DND-41 (cell line): ENCODE measurements at regions not wholly inside any gene's neighbourhood (a gene's known extent, or its start where the extent isn't known, plus 50 kb on each side); places are given as distances from the start of the nearest gene placed in this dataset.

Source experiments
- ATAC-seq: fragments of 200-7000 bp; cut with Tn5 transposase; 3 replicates; pipeline ENCODE4 v1.9.1; 2021; ENCODE audit warnings: low read depth; ENCODE audit not compliant: insufficient read depth
- DNase-seq: peaks from one replicate; pipeline ENCODE4 v3.0.0-alpha.2; 2020
- H2AFZ ChIP-seq: 2 replicates; pipeline ENCODE4 v1.6.0; 2012; ENCODE audit warnings: low read depth, low read length
- H3K27ac ChIP-seq: 2 replicates; pipeline ENCODE4 v1.5.1; 2012; ENCODE audit warnings: low read length, inconsistent platforms
- H3K27me3 ChIP-seq: fragments of 200-600 bp; sonication (generic); 2 replicates; pipeline ENCODE4 v1.6.0; 2012; ENCODE audit warnings: low read length, mild to moderate bottlenecking, inconsistent platforms; ENCODE audit not compliant: insufficient read depth, poor library complexity
- H3K36me3 ChIP-seq: 2 replicates; pipeline ENCODE4 v1.5.1; 2012; ENCODE audit warnings: low read length, inconsistent platforms; ENCODE audit not compliant: insufficient read depth
- H3K4me1 ChIP-seq: 2 replicates; pipeline ENCODE4 v1.5.1; 2012; ENCODE audit warnings: mild to moderate bottlenecking, low read length; ENCODE audit not compliant: insufficient read depth
- H3K4me2 ChIP-seq: 2 replicates; pipeline ENCODE4 v1.6.0; 2012; ENCODE audit warnings: mild to moderate bottlenecking, moderate library complexity, low read length, inconsistent platforms; ENCODE audit not compliant: insufficient read depth
- H3K4me3 ChIP-seq, 2 experiments: fragments of 200-600 bp in 1 of 2; shearing (Covaris generic) in 1 of 2; 2 replicates each; pipeline ENCODE4 v1.5.1; 2012 to 2016; ENCODE audit warnings: inconsistent platforms in 2 of 2, low read length in 2 of 2, mild to moderate bottlenecking in 2 of 2, low read depth in 1 of 2, moderate library complexity in 1 of 2
- H3K79me2 ChIP-seq: 2 replicates; pipeline ENCODE4 v1.6.0; 2012; ENCODE audit warnings: low read length, inconsistent platforms; ENCODE audit not compliant: insufficient read depth
- H3K9ac ChIP-seq: 2 replicates; pipeline ENCODE4 v1.6.0; 2012; ENCODE audit warnings: low read depth, mild to moderate bottlenecking, inconsistent platforms, low read length, moderate library complexity
- H3K9me3 ChIP-seq: 2 replicates; pipeline ENCODE4 v1.5.1; 2012; ENCODE audit warnings: low read length, moderate library complexity, mild to moderate bottlenecking, inconsistent platforms; ENCODE audit not compliant: insufficient read depth, severe bottlenecking
- H4K20me1 ChIP-seq: 2 replicates; pipeline ENCODE4 v1.6.0; 2012; ENCODE audit warnings: low read length; ENCODE audit not compliant: insufficient read depth
- CTCF ChIP-seq: IDR thresholded peaks from 2 replicates; pipeline ENCODE4 v1.5.1; 2012; ENCODE audit warnings: borderline replicate concordance, low read length, moderate library complexity, mild to moderate bottlenecking; ENCODE audit not compliant: poor library complexity, severe bottlenecking; ENCODE audit errors: extremely low read depth
- EZH2 ChIP-seq: IDR thresholded peaks from 3 replicates; pipeline ENCODE4 v1.6.1; 2012; ENCODE audit warnings: borderline replicate concordance, low read depth, mild to moderate bottlenecking, moderate library complexity, low read length, inconsistent platforms; ENCODE audit not compliant: severe bottlenecking

- ATAC-seq (no peak), DNase-seq (no peak)
- Histone ChIP-seq H3K4me3 (no peak overlapping the region), H3K27me3 (no peaks in the 10 kb centered on the region), H3K27ac (no peak overlapping the region), H3K36me3 (no peaks in the 10 kb centered on the region), H3K9ac (no peak overlapping the region), H3K4me1 (no peaks in the 10 kb centered on the region), H3K4me2 (no peak overlapping the region), H3K79me2 (no peaks in the 10 kb centered on the region), H4K20me1 (no peaks in the 10 kb centered on the region), H2AFZ (no peak overlapping the region), H3K9me3 (no peaks in the 10 kb centered on the region)
- TF ChIP-seq CTCF: no peak
- no peak for TF ChIP-seq EZH2
These were observed 422.7 kb upstream of the FSHR start for GRCh38 chr2:49577041-49577440.

GRCh38 chr2:49569176-49569575 is 414.9 kb upstream of the FSHR start:
- no peaks in the 10 kb centered on the region for H3K27me3 ChIP-seq
- H3K4me2 ChIP-seq: no peak overlapping the region
- no peaks in the 10 kb centered on the region for H3K4me1 ChIP-seq
- H3K4me3 ChIP-seq: no peak overlapping the region
- ATAC-seq (no peak), DNase-seq (no peak)
- no peak overlapping the region for H2AFZ ChIP-seq
- H4K20me1 ChIP-seq: no peaks in the 10 kb centered on the region
- no peaks in the 10 kb centered on the region for H3K36me3 ChIP-seq
- TF ChIP-seq CTCF (no peak), EZH2 (no peak)
- no peak overlapping the region for H3K9ac ChIP-seq
- H3K9me3 ChIP-seq: no peaks in the 10 kb centered on the region
- H3K79me2 ChIP-seq: no peaks in the 10 kb centered on the region
- H3K27ac ChIP-seq: no peak overlapping the region

GRCh38 chr2:49567811-49568600 is 413.7 kb upstream of the FSHR start:
- Histone ChIP-seq H3K36me3 (no peaks in the 10 kb centered on the region), H3K4me1 (no peaks in the 10 kb centered on the region), H3K79me2 (no peaks in the 10 kb centered on the region), H2AFZ (no peak overlapping the region), H3K27me3 (no peaks in the 10 kb centered on the region), H3K9me3 (no peaks in the 10 kb centered on the region), H3K9ac (no peak overlapping the region), H3K27ac (no peak overlapping the region), H3K4me2 (no peak overlapping the region), H3K4me3 (no peak overlapping the region), H4K20me1 (no peaks in the 10 kb centered on the region)
- TF ChIP-seq CTCF (no peak), EZH2 (no peak)
- no peak for ATAC-seq
- no peak for DNase-seq
